CD4-positive, CD25-positive, alpha-beta regulatory T cell (primary cell): ENCODE measurements at regions not wholly inside any gene's neighbourhood (a gene's known extent, or its start where the extent isn't known, plus 50 kb on each side); places are given as distances from the start of the nearest gene placed in this dataset.

Source experiments
- ATAC-seq, 2 donors: fragments of 150-1000 bp; cut with Tn5 transposase; one replicate each; pipeline ENCODE4 v1.10.0; 2021; ENCODE audit warnings: low read depth in 2 of 2, moderate number of reproducible peaks in 2 of 2, moderate library complexity in 1 of 2
- DNase-seq, 3 donors: peaks; one replicate each; pipeline versions ENCODE4 v3.0.0 to v3.0.0-alpha.2; 2012 to 2022; ENCODE audit warnings: mixed read lengths in 1 of 3
- H3K27ac ChIP-seq: one replicate; pipeline ENCODE4 v1.7.0; 2013; ENCODE audit warnings: mild to moderate bottlenecking, low read length; ENCODE audit not compliant: insufficient read depth, poor library complexity, severe bottlenecking
- H3K27me3 ChIP-seq: one replicate; pipeline ENCODE4 v1.7.0; 2013; ENCODE audit warnings: low read length; ENCODE audit not compliant: control insufficient read depth, insufficient read depth
- H3K36me3 ChIP-seq: one replicate; pipeline ENCODE4 v1.7.0; 2013; ENCODE audit warnings: mild to moderate bottlenecking, low read length, moderate library complexity; ENCODE audit not compliant: control insufficient read depth, insufficient read depth
- H3K4me1 ChIP-seq: 2 replicates; pipeline ENCODE4 v1.7.0; 2013; ENCODE audit warnings: mild to moderate bottlenecking, low read length; ENCODE audit not compliant: insufficient read depth, control insufficient read depth, poor library complexity, severe bottlenecking
- H3K4me3 ChIP-seq: one replicate; pipeline ENCODE4 v1.7.0; 2013; ENCODE audit warnings: low read depth, mild to moderate bottlenecking, low read length, moderate library complexity
- H3K9me3 ChIP-seq, 2 experiments: 1 replicate in 1 of 2; 2 replicates in 1 of 2; pipeline ENCODE4 v1.7.0; 2013; ENCODE audit warnings: low read length in 2 of 2, mild to moderate bottlenecking in 1 of 2, moderate library complexity in 1 of 2; ENCODE audit not compliant: control insufficient read depth in 2 of 2
- H3K27ac Mint-ChIP-seq, 3 donors: one replicate each; pipeline ENCODE4 v1.8.0; 2020 to 2022; ENCODE audit warnings: mild to moderate bottlenecking in 3 of 3, mixed read lengths in 3 of 3, moderate library complexity in 2 of 3
- H3K27me3 Mint-ChIP-seq: one replicate; pipeline ENCODE4 v1.8.0; 2022; ENCODE audit warnings: mild to moderate bottlenecking, mixed read lengths
- H3K36me3 Mint-ChIP-seq: one replicate; pipeline ENCODE4 v1.8.0; 2020; ENCODE audit warnings: mixed read lengths
- H3K4me1 Mint-ChIP-seq, 4 donors: one replicate each; pipeline ENCODE4 v1.8.0; 2020 to 2022; ENCODE audit warnings: mixed read lengths in 4 of 4, mild to moderate bottlenecking in 1 of 4
- H3K4me3 Mint-ChIP-seq, 4 donors: one replicate each; pipeline ENCODE4 v1.8.0; 2020 to 2022; ENCODE audit warnings: mild to moderate bottlenecking in 4 of 4, mixed read lengths in 4 of 4, moderate library complexity in 3 of 4
- H3K9me3 Mint-ChIP-seq, 7 donors: one replicate each; pipeline ENCODE4 v1.8.0; 2020 to 2022; ENCODE audit warnings: mixed read lengths in 7 of 7, mild to moderate bottlenecking in 3 of 7, moderate library complexity in 2 of 7

DNA sequence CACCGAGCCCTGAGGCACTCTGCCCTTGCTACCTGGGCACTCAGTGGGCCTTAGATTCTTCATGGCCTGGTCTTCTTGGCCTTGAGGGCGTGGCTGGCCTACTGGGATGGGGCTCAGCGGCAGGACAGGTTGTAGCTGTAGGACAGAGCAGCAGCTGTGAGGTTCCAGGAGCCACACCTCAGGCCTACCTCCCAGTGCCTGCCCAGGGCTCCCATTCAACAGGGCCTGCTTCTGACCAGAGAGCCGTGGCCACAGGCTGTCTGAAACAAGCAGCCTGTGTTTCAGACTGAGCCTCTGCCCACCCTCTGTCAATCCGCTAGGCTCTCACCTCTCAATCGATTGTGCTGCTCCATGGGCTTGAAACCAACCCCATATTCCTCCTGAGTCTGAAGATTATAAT is 928.0 kb upstream of the ZNF722 start:
- no peak overlapping the region for H3K27ac Mint-ChIP-seq

GRCh38 chr7:63071396-63071795 is 927.3 kb upstream of the ZNF722 start:
- peaks cover 1 to 32% of the 10 kb centered on the region in 2 experiments for H3K9me3 ChIP-seq
- no peak overlapping the region for H3K27ac ChIP-seq
- Mint-ChIP-seq H3K4me3 (no peak overlapping the region), H3K9me3 (peaks cover 3 to 36% (median 16%) of the 10 kb centered on the region in 7 donors), H3K27me3 (no peaks in the 10 kb centered on the region), H3K36me3 (no peaks in the 10 kb centered on the region), H3K4me1 (no peaks in the 10 kb centered on the region), H3K27ac (no peak overlapping the region)
- no peak for ATAC-seq
- H3K36me3 ChIP-seq: no peaks in the 10 kb centered on the region
- no peaks in the 10 kb centered on the region for H3K27me3 ChIP-seq
- no peak overlapping the region for H3K4me3 ChIP-seq
- no peaks in the 10 kb centered on the region for H3K4me1 ChIP-seq
- no peak for DNase-seq

More for the DNA sequence above, 928.0 kb upstream of the ZNF722 start:
- Mint-ChIP-seq H3K4me1 (no peaks in the 10 kb centered on the region), H3K27me3 (no peaks in the 10 kb centered on the region), H3K4me3 (no peak overlapping the region), H3K36me3 (no peaks in the 10 kb centered on the region), H3K9me3 (peaks cover 3 to 40% (median 12%) of the 10 kb centered on the region in 7 donors)
- no peaks in the 10 kb centered on the region for H3K36me3 ChIP-seq
- ATAC-seq: no peak
- DNase-seq: no peak
- no peaks in the 10 kb centered on the region for H3K4me1 ChIP-seq
- no peak overlapping the region for H3K4me3 ChIP-seq
- peaks cover 1 to 32% of the 10 kb centered on the region in 2 experiments for H3K9me3 ChIP-seq
- no peaks in the 10 kb centered on the region for H3K27me3 ChIP-seq
- H3K27ac ChIP-seq: no peak overlapping the region

DNA sequence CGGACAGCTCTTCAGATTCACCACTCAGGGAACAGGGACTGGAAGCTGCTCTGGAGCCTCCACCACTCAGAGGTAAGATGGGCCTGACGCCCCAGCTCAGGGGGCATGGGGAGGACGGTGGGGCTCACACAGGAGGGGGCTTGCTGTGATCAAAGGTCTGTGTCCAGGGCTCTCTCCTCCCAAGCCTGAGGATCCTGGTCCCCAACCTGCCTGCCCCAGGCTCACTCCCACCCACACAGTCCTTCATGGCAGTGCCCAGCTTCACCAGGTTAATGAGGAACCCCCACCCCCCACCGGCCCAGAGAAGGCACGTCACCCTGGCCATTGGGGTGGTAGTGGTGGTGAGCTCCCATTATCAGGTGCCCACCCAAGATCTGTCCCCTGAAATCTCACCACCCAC is 926.7 kb upstream of the ZNF722 start:
- no peak overlapping the region for H3K27ac ChIP-seq
- H3K9me3 ChIP-seq: peaks cover 1 to 32% of the 10 kb centered on the region in 2 experiments
- no peaks in the 10 kb centered on the region for H3K4me1 ChIP-seq
- Mint-ChIP-seq H3K36me3 (no peaks in the 10 kb centered on the region), H3K27me3 (no peaks in the 10 kb centered on the region), H3K27ac (no peak overlapping the region), H3K4me3 (no peak overlapping the region), H3K4me1 (no peaks in the 10 kb centered on the region), H3K9me3 (peaks cover 3 to 35% (median 16%) of the 10 kb centered on the region in 7 donors)
- H3K36me3 ChIP-seq: no peaks in the 10 kb centered on the region
- H3K27me3 ChIP-seq: no peaks in the 10 kb centered on the region
- ATAC-seq (no peak), DNase-seq (no peak)
- no peak overlapping the region for H3K4me3 ChIP-seq

DNA sequence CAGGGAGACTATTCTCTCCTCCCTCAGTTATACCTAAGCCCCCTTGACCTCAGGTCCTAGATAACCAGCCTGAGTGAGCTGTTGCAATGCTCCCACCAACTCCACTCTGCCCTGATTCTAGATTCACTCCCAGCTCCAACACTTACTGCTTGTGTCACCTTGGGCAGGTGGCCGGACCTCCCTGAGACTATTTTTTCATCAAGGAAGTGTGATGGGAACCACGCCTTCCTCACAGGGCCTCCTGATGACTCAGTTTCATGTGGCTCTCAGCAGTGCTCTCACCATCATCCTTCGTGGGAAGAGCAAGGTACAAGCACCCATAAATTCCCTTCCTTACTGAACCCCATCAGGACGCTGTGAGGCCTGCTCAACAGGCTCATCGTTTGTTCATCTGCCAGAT is 925.8 kb upstream of the ZNF722 start:
- H3K4me3 Mint-ChIP-seq: no peak overlapping the region
- no peaks in the 10 kb centered on the region for H3K27me3 Mint-ChIP-seq
- no peak overlapping the region for H3K27ac Mint-ChIP-seq
- DNase-seq (no peak), ATAC-seq (no peak)
- H3K4me1 ChIP-seq: no peaks in the 10 kb centered on the region
- no peaks in the 10 kb centered on the region for H3K4me1 Mint-ChIP-seq
- H3K27ac ChIP-seq: no peak overlapping the region
- no peaks in the 10 kb centered on the region for H3K36me3 ChIP-seq
- H3K9me3 ChIP-seq: peaks cover 1 to 34% of the 10 kb centered on the region in 2 experiments
- H3K4me3 ChIP-seq: no peak overlapping the region
- H3K9me3 Mint-ChIP-seq: peaks cover 3 to 33% (median 15%) of the 10 kb centered on the region in 7 donors
- H3K27me3 ChIP-seq: no peaks in the 10 kb centered on the region
- H3K36me3 Mint-ChIP-seq: no peaks in the 10 kb centered on the region

- H3K27me3 ChIP-seq: no peaks in the 10 kb centered on the region
- DNase-seq (no peak), ATAC-seq (no peak)
- no peak overlapping the region for H3K27ac ChIP-seq
- Mint-ChIP-seq H3K27me3 (no peaks in the 10 kb centered on the region), H3K4me1 (no peaks in the 10 kb centered on the region), H3K4me3 (no peak overlapping the region), H3K9me3 (peaks cover 3 to 34% (median 15%) of the 10 kb centered on the region in 7 donors), H3K36me3 (no peaks in the 10 kb centered on the region), H3K27ac (no peak overlapping the region)
- peaks cover 3 to 39% of the 10 kb centered on the region in 2 experiments for H3K9me3 ChIP-seq
- H3K36me3 ChIP-seq: no peaks in the 10 kb centered on the region
- no peak overlapping the region for H3K4me3 ChIP-seq
- no peaks in the 10 kb centered on the region for H3K4me1 ChIP-seq
Measured at GRCh38 chr7:63073286-63073685, 925.4 kb upstream of the ZNF722 start.

- ATAC-seq (no peak), DNase-seq (no peak)
- H3K36me3 Mint-ChIP-seq: no peaks in the 10 kb centered on the region
- no peaks in the 10 kb centered on the region for H3K27me3 Mint-ChIP-seq
- Histone ChIP-seq H3K9me3 (peaks cover 5 to 44% of the 10 kb centered on the region in 2 experiments), H3K4me3 (no peak overlapping the region), H3K36me3 (no peaks in the 10 kb centered on the region), H3K27me3 (no peaks in the 10 kb centered on the region), H3K4me1 (no peaks in the 10 kb centered on the region), H3K27ac (no peak overlapping the region)
- H3K9me3 Mint-ChIP-seq: peaks cover 1 to 32% (median 16%) of the 10 kb centered on the region in 7 donors
- no peak overlapping the region for H3K4me3 Mint-ChIP-seq
- H3K27ac Mint-ChIP-seq: no peak overlapping the region
- no peaks in the 10 kb centered on the region for H3K4me1 Mint-ChIP-seq
Measured at GRCh38 chr7:63073736-63074135, 924.9 kb upstream of the ZNF722 start.

DNA sequence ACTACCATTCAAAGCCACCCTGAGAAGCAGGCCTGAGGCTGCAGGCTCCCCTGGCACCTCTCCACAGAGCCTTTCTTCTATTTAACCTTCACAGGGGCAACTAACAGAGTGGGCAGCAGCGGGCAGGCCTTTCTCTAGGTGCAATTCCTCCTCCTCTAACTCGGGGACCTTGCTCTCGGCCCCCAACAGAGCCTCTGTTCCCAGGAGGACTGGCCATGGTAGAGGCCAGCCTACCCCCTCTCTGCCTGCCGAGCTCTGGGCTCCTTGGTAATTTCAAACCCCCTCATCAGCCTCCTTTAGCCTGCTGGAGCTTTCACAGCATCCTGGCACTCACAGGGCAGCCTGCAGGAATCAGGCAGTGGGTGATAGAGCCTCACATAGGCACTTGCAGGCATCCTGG is 920.8 kb upstream of the ZNF722 start:
- no peak overlapping the region for H3K27ac ChIP-seq
- Mint-ChIP-seq H3K4me1 (no peaks in the 10 kb centered on the region), H3K9me3 (peaks cover 0 to 36% (median 13%) of the 10 kb centered on the region in 7 donors), H3K36me3 (no peaks in the 10 kb centered on the region), H3K27ac (no peak overlapping the region), H3K27me3 (no peaks in the 10 kb centered on the region), H3K4me3 (no peak overlapping the region)
- H3K27me3 ChIP-seq: no peaks in the 10 kb centered on the region
- no peaks in the 10 kb centered on the region for H3K36me3 ChIP-seq
- no peaks in the 10 kb centered on the region for H3K4me1 ChIP-seq
- no peak for ATAC-seq
- peaks cover 13 to 52% of the 10 kb centered on the region in 2 experiments for H3K9me3 ChIP-seq
- no peak overlapping the region for H3K4me3 ChIP-seq
- DNase-seq: no peak

- peaks cover 0 to 36% (median 15%) of the 10 kb centered on the region in 7 donors for H3K9me3 Mint-ChIP-seq
- no peak overlapping the region for H3K4me3 Mint-ChIP-seq
- H3K36me3 Mint-ChIP-seq: no peaks in the 10 kb centered on the region
- DNase-seq (no peak), ATAC-seq (no peak)
- Histone ChIP-seq H3K4me3 (no peak overlapping the region), H3K4me1 (no peaks in the 10 kb centered on the region), H3K36me3 (no peaks in the 10 kb centered on the region), H3K9me3 (peaks cover 19 to 48% of the 10 kb centered on the region in 2 experiments), H3K27me3 (no peaks in the 10 kb centered on the region), H3K27ac (no peak overlapping the region)
- H3K4me1 Mint-ChIP-seq: no peaks in the 10 kb centered on the region
- no peaks in the 10 kb centered on the region for H3K27me3 Mint-ChIP-seq
- no peak overlapping the region for H3K27ac Mint-ChIP-seq
Measured at GRCh38 chr7:63080406-63080805, 918.2 kb upstream of the ZNF722 start.
